H9 (cell line): ENCODE measurements at regions not wholly inside any gene's neighbourhood (a gene's known extent, or its start where the extent isn't known, plus 50 kb on each side); places are given as distances from the start of the nearest gene placed in this dataset.

Experiments
- DNase-seq: peaks from one replicate; pipeline ENCODE4 v3.0.0-alpha.2; 2017
- H2AFZ ChIP-seq: one replicate; pipeline ENCODE4 v1.6.1; 2013; ENCODE audit warnings: mild to moderate bottlenecking, low read length, control low read depth, moderate library complexity
- H2AK5ac ChIP-seq: 2 replicates; pipeline ENCODE4 v1.6.1; 2013; ENCODE audit warnings: low read length, control low read depth, mixed read lengths; ENCODE audit not compliant: insufficient read length
- H2BK120ac ChIP-seq: one replicate; pipeline ENCODE4 v1.6.1; 2013; ENCODE audit warnings: low read depth, mild to moderate bottlenecking, low read length, control low read depth, inconsistent platforms; ENCODE audit not compliant: poor library complexity, severe bottlenecking
- H2BK12ac ChIP-seq: 2 replicates; pipeline ENCODE4 v1.6.1; 2013; ENCODE audit warnings: low read length, control low read depth, mixed read lengths, low read depth; ENCODE audit not compliant: insufficient read length
- H2BK15ac ChIP-seq: 2 replicates; pipeline ENCODE4 v1.6.1; 2013; ENCODE audit warnings: low read depth, low read length, control low read depth
- H2BK20ac ChIP-seq: one replicate; pipeline ENCODE4 v1.6.1; 2013; ENCODE audit warnings: low read depth, mild to moderate bottlenecking, low read length, control low read depth, inconsistent platforms; ENCODE audit not compliant: poor library complexity, severe bottlenecking
- H2BK5ac ChIP-seq: 2 replicates; pipeline ENCODE4 v1.6.1; 2013; ENCODE audit warnings: low read length, control low read depth, mixed read lengths; ENCODE audit not compliant: insufficient read length
- H3K14ac ChIP-seq: 2 replicates; pipeline ENCODE4 v1.6.1; 2013; ENCODE audit warnings: low read length, control low read depth; ENCODE audit not compliant: insufficient read depth
- H3K18ac ChIP-seq: 2 replicates; pipeline ENCODE4 v1.6.1; 2013; ENCODE audit warnings: low read depth, mild to moderate bottlenecking, mixed read lengths, low read length, control low read depth; ENCODE audit not compliant: insufficient read length
- H3K23ac ChIP-seq: 2 replicates; pipeline ENCODE4 v1.6.1; 2013; ENCODE audit warnings: low read length, control low read depth, mixed read lengths, low read depth; ENCODE audit not compliant: insufficient read length
- H3K23me2 ChIP-seq: 2 replicates; pipeline ENCODE4 v1.6.1; 2013; ENCODE audit warnings: low read depth, mild to moderate bottlenecking, mixed read lengths, low read length, control low read depth; ENCODE audit not compliant: insufficient read length, poor library complexity, severe bottlenecking
- H3K27ac ChIP-seq: 2 replicates; pipeline ENCODE4 v1.5.1; 2013; ENCODE audit warnings: low read length, control low read depth, mixed read lengths, low read depth; ENCODE audit not compliant: insufficient read length
- H3K27me3 ChIP-seq: 2 replicates; pipeline ENCODE4 v1.6.1; 2013; ENCODE audit warnings: low read length, control low read depth, inconsistent platforms; ENCODE audit not compliant: insufficient read depth
- H3K4ac ChIP-seq: 2 replicates; pipeline ENCODE4 v1.6.1; 2013; ENCODE audit warnings: low read depth, mild to moderate bottlenecking, control low read depth, inconsistent platforms, low read length, moderate library complexity
- H3K4me1 ChIP-seq: 2 replicates; pipeline ENCODE4 v1.6.1; 2013; ENCODE audit warnings: low read length, control low read depth, inconsistent platforms; ENCODE audit not compliant: insufficient read depth
- H3K4me2 ChIP-seq: 2 replicates; pipeline ENCODE4 v1.6.1; 2013; ENCODE audit warnings: low read length, control low read depth, mixed read lengths; ENCODE audit not compliant: insufficient read length, insufficient read depth
- H3K56ac ChIP-seq: 2 replicates; pipeline ENCODE4 v1.6.1; 2013; ENCODE audit warnings: low read depth, mild to moderate bottlenecking, mixed read lengths, low read length, control low read depth; ENCODE audit not compliant: insufficient read length
- H3K79me1 ChIP-seq: 2 replicates; pipeline ENCODE4 v1.6.1; 2013; ENCODE audit warnings: low read depth, mild to moderate bottlenecking, moderate library complexity, low read length, control low read depth, inconsistent platforms; ENCODE audit not compliant: insufficient read depth, poor library complexity, severe bottlenecking
- H3K79me2 ChIP-seq: 2 replicates; pipeline ENCODE4 v1.6.1; 2013; ENCODE audit warnings: low read length, control low read depth, inconsistent platforms; ENCODE audit not compliant: insufficient read depth
- H3K9ac ChIP-seq: 2 replicates; pipeline ENCODE4 v1.6.1; 2013; ENCODE audit warnings: low read length, control low read depth, mixed read lengths; ENCODE audit not compliant: insufficient read length; ENCODE audit errors: extremely low read depth
- H3K9me3 ChIP-seq: one replicate; pipeline ENCODE4 v1.6.1; 2013; ENCODE audit warnings: low read depth, low read length, inconsistent platforms; ENCODE audit not compliant: control insufficient read depth
- H3T11ph ChIP-seq: one replicate; pipeline ENCODE4 v1.6.1; 2013; ENCODE audit warnings: mild to moderate bottlenecking, low read length, control low read depth, inconsistent platforms
- H4K20me1 ChIP-seq: one replicate; pipeline ENCODE4 v1.6.1; 2013; ENCODE audit not compliant: control insufficient read depth, insufficient read length, insufficient read depth
- H4K5ac ChIP-seq: 2 replicates; pipeline ENCODE4 v1.6.1; 2013; ENCODE audit warnings: low read depth, mild to moderate bottlenecking, mixed read lengths, low read length, control low read depth; ENCODE audit not compliant: insufficient read length
- H4K8ac ChIP-seq: replicated peaks from 2 replicates; pipeline ENCODE4 v1.6.1; 2013; ENCODE audit warnings: low read length, control low read depth, mixed read lengths, low read depth; ENCODE audit not compliant: insufficient read length
- H4K91ac ChIP-seq: 2 replicates; pipeline ENCODE4 v1.6.1; 2013; ENCODE audit warnings: low read depth, mild to moderate bottlenecking, moderate library complexity, mixed read lengths, low read length, control low read depth; ENCODE audit not compliant: insufficient read length
- H3K27ac Mint-ChIP-seq, 3 experiments: 2 replicates in 2 of 3; 3 replicates in 1 of 3; pipeline ENCODE4 v1.8.0; 2020 to 2021; ENCODE audit warnings: mixed read lengths in 3 of 3, mild to moderate bottlenecking in 1 of 3, moderate library complexity in 1 of 3
- H3K27me3 Mint-ChIP-seq: 2 replicates; pipeline ENCODE4 v1.8.0; 2021; ENCODE audit warnings: low read depth, mild to moderate bottlenecking, moderate library complexity, mixed read lengths
- H3K36me3 Mint-ChIP-seq, 3 experiments: 2 replicates in 2 of 3; 3 replicates in 1 of 3; pipeline ENCODE4 v1.8.0; 2020 to 2021; ENCODE audit warnings: low read depth in 3 of 3, mixed read lengths in 3 of 3; ENCODE audit not compliant: insufficient read depth in 1 of 3
- H3K4me1 Mint-ChIP-seq, 2 experiments: 2 replicates each; pipeline ENCODE4 v1.8.0; 2020; ENCODE audit warnings: mixed read lengths in 2 of 2
- H3K4me3 Mint-ChIP-seq, 2 experiments: 2 replicates in 1 of 2; 3 replicates in 1 of 2; pipeline ENCODE4 v1.8.0; 2020 to 2021; ENCODE audit warnings: mild to moderate bottlenecking in 2 of 2, mixed read lengths in 2 of 2, moderate library complexity in 1 of 2
- H3K9me3 Mint-ChIP-seq, 2 experiments: 2 replicates in 1 of 2; 3 replicates in 1 of 2; pipeline ENCODE4 v1.8.0; 2020; ENCODE audit warnings: mild to moderate bottlenecking in 2 of 2, mixed read lengths in 2 of 2, moderate library complexity in 1 of 2
- WGBS: extraction: QIAGEN DNeasy Blood & Tissue Kit; methylation state at CpG from one replicate; pipeline ENCODE4 v1.1.7; 2013; ENCODE audit warnings: missing lambda C conversion rate, low lambda C conversion rate, mixed read lengths; ENCODE audit not compliant: insufficient read length; ENCODE audit errors: extremely low coverage; 5-methylcytosine and 5-hydroxymethylcytosine counted together
- TF ChIP-seq, protein P1 (sequence below): fragments of 200-600 bp; sonication (generic); conservative IDR thresholded peaks from 3 replicates; pipeline ENCODE4 v1.8.0; 2021; ENCODE audit warnings: antibody characterized with exemption, mild to moderate bottlenecking

DNA sequence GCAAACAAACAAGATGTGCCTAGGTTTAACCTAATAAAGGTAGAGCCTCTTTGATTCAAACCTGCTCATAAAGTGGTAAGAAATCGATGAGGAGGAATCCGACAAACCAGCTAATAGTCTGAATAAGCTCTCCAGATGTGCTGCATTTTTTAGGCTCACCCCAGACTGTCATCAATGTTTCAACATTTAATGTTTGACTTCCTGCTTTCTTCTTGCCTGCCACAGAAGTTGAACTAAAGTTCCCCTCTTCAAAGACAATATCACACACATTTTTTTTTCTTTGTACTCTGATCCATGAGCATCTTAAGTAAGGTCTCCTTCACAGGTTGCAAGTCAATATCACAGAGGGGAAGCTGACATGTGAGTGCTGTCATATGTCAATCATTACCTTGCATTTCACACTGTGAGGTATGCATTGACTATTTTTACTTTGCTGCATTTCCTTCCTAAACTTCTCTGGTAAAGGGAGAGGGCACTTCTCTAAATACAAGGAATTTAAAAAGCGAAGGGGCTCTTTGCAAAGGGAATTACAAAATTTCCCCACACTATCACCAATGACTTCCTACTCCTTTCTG, 172.3 kb upstream of the MCTP2 start:
- Mint-ChIP-seq H3K27ac (no peak overlapping the region), H3K4me3 (no peak overlapping the region), H3K36me3 (no peaks in the 10 kb centered on the region), H3K27me3 (peaks cover 2% of the 10 kb centered on the region), H3K4me1 (no peaks in the 10 kb centered on the region), H3K9me3 (no peaks in the 10 kb centered on the region)
- Histone ChIP-seq H2BK120ac (no peak overlapping the region), H4K5ac (no peak overlapping the region), H2BK20ac (no peak overlapping the region), H4K8ac (no peak overlapping the region), H2BK12ac (no peak overlapping the region), H2AK5ac (no peak overlapping the region), H2BK5ac (no peak overlapping the region), H3K23ac (no peak overlapping the region), H3K27me3 (no peaks in the 10 kb centered on the region), H3K9ac (no peak overlapping the region), H4K20me1 (no peaks in the 10 kb centered on the region), H4K91ac (no peak overlapping the region), H3K4me1 (no peaks in the 10 kb centered on the region), H3K27ac (no peak overlapping the region), H2BK15ac (no peak overlapping the region), H3K79me1 (no peaks in the 10 kb centered on the region), H3K14ac (no peak overlapping the region), H3K18ac (no peak overlapping the region), H3K79me2 (no peaks in the 10 kb centered on the region), H3K4me2 (no peak overlapping the region), H3K4ac (no peak overlapping the region), H3K23me2 (no peaks in the 10 kb centered on the region), H3K9me3 (no peaks in the 10 kb centered on the region), H2AFZ (no peak overlapping the region), H3K56ac (no peak overlapping the region), H3T11ph (no peak overlapping the region)
- WGBS = no CpG with 5 or more reads among the region's 3 CpGs
- no peak for DNase-seq
- TF ChIP-seq, protein P1, sequence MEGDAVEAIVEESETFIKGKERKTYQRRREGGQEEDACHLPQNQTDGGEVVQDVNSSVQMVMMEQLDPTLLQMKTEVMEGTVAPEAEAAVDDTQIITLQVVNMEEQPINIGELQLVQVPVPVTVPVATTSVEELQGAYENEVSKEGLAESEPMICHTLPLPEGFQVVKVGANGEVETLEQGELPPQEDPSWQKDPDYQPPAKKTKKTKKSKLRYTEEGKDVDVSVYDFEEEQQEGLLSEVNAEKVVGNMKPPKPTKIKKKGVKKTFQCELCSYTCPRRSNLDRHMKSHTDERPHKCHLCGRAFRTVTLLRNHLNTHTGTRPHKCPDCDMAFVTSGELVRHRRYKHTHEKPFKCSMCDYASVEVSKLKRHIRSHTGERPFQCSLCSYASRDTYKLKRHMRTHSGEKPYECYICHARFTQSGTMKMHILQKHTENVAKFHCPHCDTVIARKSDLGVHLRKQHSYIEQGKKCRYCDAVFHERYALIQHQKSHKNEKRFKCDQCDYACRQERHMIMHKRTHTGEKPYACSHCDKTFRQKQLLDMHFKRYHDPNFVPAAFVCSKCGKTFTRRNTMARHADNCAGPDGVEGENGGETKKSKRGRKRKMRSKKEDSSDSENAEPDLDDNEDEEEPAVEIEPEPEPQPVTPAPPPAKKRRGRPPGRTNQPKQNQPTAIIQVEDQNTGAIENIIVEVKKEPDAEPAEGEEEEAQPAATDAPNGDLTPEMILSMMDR = no peak
